Gastroesophageal sphincter (tissue), 3 donors: ENCODE measurements at regions not wholly inside any gene's neighbourhood (a gene's known extent, or its start where the extent isn't known, plus 50 kb on each side); places are given as distances from the start of the nearest gene placed in this dataset.

Experiments used
- CTCF ChIP-seq, 4 experiments: fragments of 200-600 bp in 2 of 4; fragments of 450-650 bp in 2 of 4; sonication (generic) in 1 of 4; IDR thresholded peaks; one replicate each; pipeline ENCODE4 v1.5.1; 2017 to 2019; ENCODE audit warnings: antibody characterized with exemption in 4 of 4, mild to moderate bottlenecking in 2 of 4, moderate library complexity in 2 of 4
- POLR2AphosphoS5 ChIP-seq: sonication (generic); formaldehyde crosslinking; IDR thresholded peaks from one replicate; pipeline ENCODE4 v1.6.1; 2017; ENCODE audit warnings: antibody characterized with exemption

GRCh38 chr10:35852721-35853120 is 210.6 kb upstream of the FZD8 start:
- TF ChIP-seq POLR2AphosphoS5 = no peak
- TF ChIP-seq CTCF (IDR thresholded peaks at IDR 0.05) = no peak
